Cerebellar nuclear complex (tissue), 1 donor: ENCODE measurements at regions not wholly inside any gene's neighbourhood (a gene's known extent, or its start where the extent isn't known, plus 50 kb on each side); places are given as distances from the start of the nearest gene placed in this dataset.

Experiments used
- DNase-seq, 2 experiments: peaks; one replicate each; lab custom pipeline; 2025; lab: John Stamatoyannopoulos, UW

- DNase-seq, result no peak
These were observed 324.2 kb upstream of the TRPC7 start for GRCh38 chr5:136689552-136689951.

GRCh38 chr5:136686192-136686872 is 321.0 kb upstream of the TRPC7 start:
- no peak for DNase-seq

- DNase-seq, result no peak
These were observed 317.6 kb upstream of the TRPC7 start for GRCh38 chr5:136682986-136683385.

- no peak for DNase-seq
These were observed 313.9 kb upstream of the TRPC7 start for GRCh38 chr5:136679233-136679632.

- no peak for DNase-seq
These were observed 311.9 kb upstream of the TRPC7 start for GRCh38 chr5:136677217-136677616.

- DNase-seq, result no peak
These were observed 311.3 kb upstream of the TRPC7 start for GRCh38 chr5:136676685-136677084.

- DNase-seq, result no peak
These were observed 310.4 kb upstream of the TRPC7 start for GRCh38 chr5:136675769-136676168.

GRCh38 chr5:136674178-136674577 is 308.8 kb upstream of the TRPC7 start:
- no peak for DNase-seq

- no peak for DNase-seq
These were observed 302.4 kb upstream of the TRPC7 start for GRCh38 chr5:136667789-136668188.

- DNase-seq, result no peak
These were observed 301.8 kb upstream of the TRPC7 start for GRCh38 chr5:136666970-136667620.

- no peak for DNase-seq
These were observed 300.0 kb upstream of the TRPC7 start for GRCh38 chr5:136665331-136665730.

GRCh38 chr5:136661026-136661425 is 295.7 kb upstream of the TRPC7 start:
- no peak for DNase-seq

GRCh38 chr5:136656811-136657210 is 291.5 kb upstream of the TRPC7 start:
- DNase-seq, result no peak

GRCh38 chr5:136655468-136655867 is 290.1 kb upstream of the TRPC7 start:
- DNase-seq, result no peak

- no peak for DNase-seq
These were observed 281.6 kb upstream of the TRPC7 start for GRCh38 chr5:136646915-136647314.

GRCh38 chr5:136642976-136643375 is 277.6 kb upstream of the TRPC7 start:
- peak; percentile 27 to 78 for DNase-seq

GRCh38 chr5:136639616-136640015 is 274.3 kb upstream of the TRPC7 start:
- DNase-seq, result no peak

- DNase-seq, result no peak
These were observed 272.7 kb upstream of the TRPC7 start for GRCh38 chr5:136638084-136638483.

GRCh38 chr5:136636001-136636400 is 270.7 kb upstream of the TRPC7 start:
- no peak for DNase-seq

GRCh38 chr5:136631186-136631585 is 265.8 kb upstream of the TRPC7 start:
- DNase-seq, result no peak

GRCh38 chr5:136629125-136629792 is 263.9 kb upstream of the TRPC7 start:
- peak; percentile 66 to 94 for DNase-seq

GRCh38 chr5:136626531-136626930 is 261.2 kb upstream of the TRPC7 start:
- no peak for DNase-seq

GRCh38 chr5:136622747-136623146 is 257.4 kb upstream of the TRPC7 start:
- DNase-seq, result no peak
